Stomach (tissue), 8 donors: ENCODE measurements at regions not wholly inside any gene's neighbourhood (a gene's known extent, or its start where the extent isn't known, plus 50 kb on each side); places are given as distances from the start of the nearest gene placed in this dataset.

Source experiments
- DNase-seq, 2 donors: peaks; one replicate each; pipeline versions ENCODE4 v3.0.0 to v3.0.0-alpha.2; 2013 to 2019
- H3K27ac ChIP-seq, 5 donors: fragments of 200-600 bp in 4 of 5; sonication (generic) in 4 of 5; one replicate each; pipeline ENCODE4 v1.5.1; 2013 to 2019; ENCODE audit warnings: mild to moderate bottlenecking in 1 of 5, moderate library complexity in 1 of 5
- H3K27me3 ChIP-seq, 3 donors: fragments of 200-600 bp; sonication (generic); one replicate each; pipeline ENCODE4 v1.5.1; 2017 to 2019; ENCODE audit warnings: mixed run types in 1 of 3
- H3K36me3 ChIP-seq, 4 donors: fragments of 200-600 bp; sonication (generic); 1 replicate in 3 of 4; 2 replicates in 1 of 4; pipeline ENCODE4 v1.5.1; 2016 to 2019
- H3K4me1 ChIP-seq, 4 donors: fragments of 200-600 bp; sonication (generic); one replicate each; pipeline ENCODE4 v1.5.1; 2016 to 2019
- H3K4me3 ChIP-seq, 4 donors: fragments of 200-600 bp; sonication (generic) in 3 of 4; one replicate each; pipeline ENCODE4 v1.5.1; 2016 to 2019; ENCODE audit warnings: mild to moderate bottlenecking in 1 of 4
- H3K9me3 ChIP-seq, 4 donors: fragments of 200-600 bp; sonication (generic); one replicate each; pipeline ENCODE4 v1.5.1; 2016 to 2019
- CTCF ChIP-seq, 7 experiments: fragments of 450-650 bp in 4 of 7; fragments of 200-600 bp in 3 of 7; sonication (generic) in 3 of 7; IDR thresholded peaks; one replicate each; pipeline ENCODE4 v1.5.1; 2016 to 2019; ENCODE audit warnings: antibody characterized with exemption in 7 of 7, control low read depth in 2 of 7, mild to moderate bottlenecking in 1 of 7
- EP300 ChIP-seq: sonication (generic); formaldehyde crosslinking; IDR thresholded peaks from one replicate; pipeline ENCODE4 v1.6.1; 2017; ENCODE audit warnings: antibody characterized with exemption
- POLR2A ChIP-seq, 4 donors: fragments of 450-650 bp; IDR thresholded peaks; one replicate each; pipeline ENCODE4 v1.6.1; 2016; ENCODE audit warnings: antibody characterized with exemption in 4 of 4, control low read depth in 2 of 4, mild to moderate bottlenecking in 1 of 4, moderate library complexity in 1 of 4
- POLR2AphosphoS5 ChIP-seq, 3 donors: sonication (generic); formaldehyde crosslinking; IDR thresholded peaks; one replicate each; pipeline ENCODE4 v1.6.1; 2016; ENCODE audit warnings: antibody characterized with exemption in 3 of 3
- WGBS, 5 donors: extraction: QIAGEN DNeasy Blood & Tissue Kit in 3 of 5; methylation state at CpG; one replicate each; pipeline versions ENCODE4 v1.1.5 to v1.1.7; 2013 to 2018; 5-methylcytosine and 5-hydroxymethylcytosine counted together
- intact Hi-C: fragments of 100-400 bp; cut with DNase I; formaldehyde crosslinking; loops from one replicate; pipeline ENCODE4 v1.15.1; 2023; ENCODE audit warnings: low total_unique reads
- donor health status: healthy with polysubstance abuse.
- donor health status: Bipolar disorder and iron deficiency.
- donor health status: healthy.

- no peaks in the 10 kb centered on the region for H3K4me1 ChIP-seq
- H3K36me3 ChIP-seq, result no peaks in the 10 kb centered on the region
- 91 to 95% (median 93%) methylated on average over 8 to 9 of the region's 9 CpGs for WGBS, 5 donors
- intact Hi-C loops, result no loop called here
- TF ChIP-seq CTCF (IDR thresholded peaks at IDR 0.05) (no peak), POLR2A (IDR thresholded peaks at IDR 0.05) (no peak)
- H3K27me3 ChIP-seq, result no peaks in the 10 kb centered on the region
- no peak overlapping the region for H3K27ac ChIP-seq
- no peak for DNase-seq
- H3K4me3 ChIP-seq, result no peak overlapping the region
- H3K9me3 ChIP-seq, result peaks cover 0 to 3% (median 0%) of the 10 kb centered on the region in 4 donors
These were observed 389.2 kb upstream of the KLF6 start for GRCh38 chr10:4174197-4174596.

- H3K27me3 ChIP-seq, result no peaks in the 10 kb centered on the region
- H3K27ac ChIP-seq, result no peak overlapping the region
- no peak overlapping the region for H3K4me3 ChIP-seq
- WGBS, 5 donors, result 64 to 80% (median 72%) methylated on average over 6 of the region's 6 CpGs
- DNase-seq, result no peak
- no peaks in the 10 kb centered on the region for H3K36me3 ChIP-seq
- intact Hi-C loops, result no loop called here
- H3K9me3 ChIP-seq, result peaks cover 0 to 3% (median 0%) of the 10 kb centered on the region in 4 donors
- no peaks in the 10 kb centered on the region for H3K4me1 ChIP-seq
- TF ChIP-seq EP300, result no peak
- TF ChIP-seq CTCF (IDR thresholded peaks at IDR 0.05), result no peak
- TF ChIP-seq POLR2A (IDR thresholded peaks at IDR 0.05), result no peak
- TF ChIP-seq POLR2AphosphoS5 (IDR thresholded peaks at IDR 0.05), result no peak
These were observed 385.8 kb upstream of the KLF6 start for GRCh38 chr10:4170633-4171314.

- intact Hi-C loops, result no loop called here
- H3K4me1 ChIP-seq, result no peaks in the 10 kb centered on the region
- H3K4me3 ChIP-seq, result no peak overlapping the region
- no peaks in the 10 kb centered on the region for H3K27me3 ChIP-seq
- 90 to 96% (median 94%) methylated on average over 2 of the region's 2 CpGs for WGBS, 5 donors
- H3K9me3 ChIP-seq, result peaks cover 0 to 3% (median 0%) of the 10 kb centered on the region in 4 donors
- no peak for DNase-seq
- H3K27ac ChIP-seq, result no peak overlapping the region
- TF ChIP-seq POLR2AphosphoS5 (IDR thresholded peaks at IDR 0.05) (no peak), POLR2A (IDR thresholded peaks at IDR 0.05) (no peak), EP300 (no peak), CTCF (IDR thresholded peaks at IDR 0.05) (no peak)
- no peaks in the 10 kb centered on the region for H3K36me3 ChIP-seq
These were observed 385.2 kb upstream of the KLF6 start for GRCh38 chr10:4170181-4170580.

- WGBS, 5 donors, result 92 to 100% (median 96%) methylated on average over 1 of the region's 1 CpG
- H3K4me3 ChIP-seq, result no peak overlapping the region
- H3K27me3 ChIP-seq, result no peaks in the 10 kb centered on the region
- no peaks in the 10 kb centered on the region for H3K36me3 ChIP-seq
- no peak for DNase-seq
- no peak overlapping the region for H3K27ac ChIP-seq
- TF ChIP-seq POLR2AphosphoS5 (IDR thresholded peaks at IDR 0.05), result no peak
- TF ChIP-seq POLR2A (IDR thresholded peaks at IDR 0.05), result no peak
- no peak for TF ChIP-seq CTCF (IDR thresholded peaks at IDR 0.05)
- no peak for TF ChIP-seq EP300
- H3K4me1 ChIP-seq, result no peaks in the 10 kb centered on the region
- intact Hi-C loops, result no loop called here
- H3K9me3 ChIP-seq, result peaks cover 0 to 3% (median 0%) of the 10 kb centered on the region in 4 donors
These were observed 384.4 kb upstream of the KLF6 start for GRCh38 chr10:4169448-4169847.
